ENCODE measurements at regions not wholly inside any gene's neighbourhood (a gene's known extent, or its start where the extent isn't known, plus 50 kb on each side); places are given as distances from the start of the nearest gene placed in this dataset.

DNA sequence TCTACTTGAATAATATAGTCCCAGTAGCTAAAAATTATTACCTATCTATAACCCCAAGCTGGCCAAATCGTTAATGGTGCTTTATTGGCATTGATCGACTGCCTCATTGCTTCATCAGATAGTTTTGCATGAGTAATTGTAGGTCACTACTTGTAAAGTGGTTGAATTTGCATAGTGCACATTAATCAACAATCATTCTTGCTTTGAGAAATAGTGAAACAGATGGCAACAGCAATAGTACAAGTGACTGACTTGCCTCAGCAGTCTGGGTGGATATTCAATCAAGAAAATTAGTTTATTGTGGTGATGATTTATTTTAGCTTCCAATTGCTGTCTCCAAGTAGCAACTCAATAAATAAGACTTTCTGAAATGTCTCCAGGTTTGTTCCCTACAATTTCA lies 117.8 kb upstream of the NRXN1 start:
- TF ChIP-seq REST (IDR thresholded peaks at IDR 0.05; ENCODE audit: insufficient read depth in 1 of 2, low read depth in 2 of 2, low read length in 2 of 2) (no peak), POLR2AphosphoS5 (IDR thresholded peaks at IDR 0.05; ENCODE audit: low read depth, low read length) (no peak), FOXP2 (optimal IDR thresholded peaks at IDR 0.05; ENCODE audit: borderline replicate concordance, extremely low read depth, extremely low read length, insufficient read depth) (no peak), TAF1 (IDR thresholded peaks at IDR 0.05; ENCODE audit: borderline replicate concordance, insufficient read depth, low read length) (no peak), SIN3A (IDR thresholded peaks at IDR 0.05; ENCODE audit: borderline replicate concordance, insufficient read depth, low read length) (no peak)

DNA sequence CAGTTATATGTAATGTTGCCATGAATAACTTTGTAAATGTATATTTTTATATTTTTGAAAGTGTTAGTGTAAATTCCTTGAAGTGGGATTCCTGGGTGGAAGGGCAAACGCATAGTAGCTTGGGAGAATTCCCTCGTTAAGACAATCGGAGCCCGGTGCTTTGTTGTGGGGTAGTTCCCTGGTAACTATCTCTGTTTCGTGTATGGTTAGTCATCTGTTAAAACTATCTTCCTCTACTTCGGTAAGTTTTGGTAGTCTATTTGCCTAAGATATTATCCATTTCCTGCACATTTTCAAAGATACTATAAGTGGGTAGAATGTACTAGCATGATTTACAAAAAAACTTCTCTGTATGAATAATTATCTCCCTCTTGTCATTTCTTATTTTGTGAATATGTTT lies 113.8 kb upstream of the NRXN1 start:
- no peak for TF ChIP-seq POLR2AphosphoS5 (IDR thresholded peaks at IDR 0.05; ENCODE audit: low read depth, low read length)
- no peak for TF ChIP-seq SIN3A (IDR thresholded peaks at IDR 0.05; ENCODE audit: borderline replicate concordance, insufficient read depth, low read length)
- TF ChIP-seq REST (IDR thresholded peaks at IDR 0.05; ENCODE audit: insufficient read depth in 1 of 2, low read depth in 2 of 2, low read length in 2 of 2) = no peak
- no peak for TF ChIP-seq FOXP2 (optimal IDR thresholded peaks at IDR 0.05; ENCODE audit: borderline replicate concordance, extremely low read depth, extremely low read length, insufficient read depth)

- TF ChIP-seq SIN3A (IDR thresholded peaks at IDR 0.05; ENCODE audit: borderline replicate concordance, insufficient read depth, low read length) = no peak
- no peak for TF ChIP-seq FOXP2 (optimal IDR thresholded peaks at IDR 0.05; ENCODE audit: borderline replicate concordance, extremely low read depth, extremely low read length, insufficient read depth)
- TF ChIP-seq TAF1 (IDR thresholded peaks at IDR 0.05; ENCODE audit: borderline replicate concordance, insufficient read depth, low read length) = no peak
- TF ChIP-seq REST (IDR thresholded peaks at IDR 0.05; ENCODE audit: insufficient read depth in 1 of 2, low read depth in 2 of 2, low read length in 2 of 2) = no peak
- TF ChIP-seq POLR2AphosphoS5 (IDR thresholded peaks at IDR 0.05; ENCODE audit: low read depth, low read length) = no peak
Measured at GRCh38 chr2:51120754-51121280, 88.9 kb upstream of the NRXN1 start.

- no peak for TF ChIP-seq REST (IDR thresholded peaks at IDR 0.05; ENCODE audit: insufficient read depth in 1 of 2, low read depth in 2 of 2, low read length in 2 of 2)
- TF ChIP-seq FOXP2 (optimal IDR thresholded peaks at IDR 0.05; ENCODE audit: borderline replicate concordance, extremely low read depth, extremely low read length, insufficient read depth) = no peak
- TF ChIP-seq TAF1 (IDR thresholded peaks at IDR 0.05; ENCODE audit: borderline replicate concordance, insufficient read depth, low read length) = no peak
Measured at GRCh38 chr2:51111532-51111931, 79.6 kb upstream of the NRXN1 start.

DNA sequence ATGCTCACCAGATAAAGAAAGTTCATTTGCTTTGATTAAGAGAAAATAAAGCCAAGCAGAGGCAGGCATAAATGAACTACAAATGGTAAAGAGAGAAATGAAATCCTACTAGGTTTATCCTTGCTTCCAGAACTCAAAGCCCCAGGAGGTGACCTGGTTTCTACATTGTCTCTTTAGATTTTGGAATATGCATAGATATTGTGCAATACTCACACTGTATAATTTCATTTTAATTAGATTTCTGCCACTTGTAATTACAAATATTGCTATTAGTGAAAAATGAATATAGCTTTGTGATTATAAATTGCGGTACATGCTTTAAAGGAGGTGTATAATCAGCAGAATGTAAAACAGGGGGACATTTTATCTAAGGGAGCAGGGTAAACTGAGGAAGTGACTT lies 76.9 kb upstream of the NRXN1 start:
- no peak for TF ChIP-seq REST (IDR thresholded peaks at IDR 0.05; ENCODE audit: insufficient read depth in 1 of 2, low read depth in 2 of 2, low read length in 2 of 2)
- no peak for TF ChIP-seq POLR2AphosphoS5 (IDR thresholded peaks at IDR 0.05; ENCODE audit: low read depth, low read length)
- TF ChIP-seq TAF1 (IDR thresholded peaks at IDR 0.05; ENCODE audit: borderline replicate concordance, insufficient read depth, low read length) = no peak
- TF ChIP-seq FOXP2 (optimal IDR thresholded peaks at IDR 0.05; ENCODE audit: borderline replicate concordance, extremely low read depth, extremely low read length, insufficient read depth) = no peak
- no peak for TF ChIP-seq SIN3A (IDR thresholded peaks at IDR 0.05; ENCODE audit: borderline replicate concordance, insufficient read depth, low read length)

All from PFSK-1 (cell line).